Gastrocnemius medialis (tissue), 4 donors: ENCODE measurements at regions not wholly inside any gene's neighbourhood (a gene's known extent, or its start where the extent isn't known, plus 50 kb on each side); places are given as distances from the start of the nearest gene placed in this dataset.

Source experiments
- ATAC-seq, 2 donors: fragments of 150-250 bp; one replicate each; pipeline ENCODE4 v1.9.1; 2016
- DNase-seq, 2 donors: peaks; one replicate each; pipeline ENCODE4 v3.0.0-alpha.2; 2019
- H3K27ac ChIP-seq, 4 donors: fragments of 200-600 bp; sonication (generic); 1 replicate in 1 of 4; 2 replicates in 3 of 4; pipeline ENCODE4 v1.5.1; 2016 to 2018; ENCODE audit warnings: mild to moderate bottlenecking in 2 of 4, moderate library complexity in 1 of 4
- H3K27me3 ChIP-seq, 3 donors: fragments of 200-600 bp; sonication (generic) in 2 of 3; 1 replicate in 1 of 3; 2 replicates in 2 of 3; pipeline versions ENCODE4 v1.5.1 to v1.6.0; 2016 to 2019; ENCODE audit warnings: mild to moderate bottlenecking in 1 of 3, moderate library complexity in 1 of 3
- H3K36me3 ChIP-seq, 2 donors: fragments of 200-600 bp; sonication (generic) in 1 of 2; one replicate each; pipeline ENCODE4 v1.5.1; 2017 to 2018
- H3K4me1 ChIP-seq, 2 donors: fragments of 200-600 bp; sonication (generic) in 1 of 2; one replicate each; pipeline ENCODE4 v1.5.1; 2016 to 2017; ENCODE audit warnings: mild to moderate bottlenecking in 2 of 2
- H3K4me3 ChIP-seq, 4 donors: fragments of 200-600 bp; sonication (generic) in 3 of 4; 1 replicate in 1 of 4; 2 replicates in 3 of 4; pipeline ENCODE4 v1.5.1; 2016 to 2019; ENCODE audit warnings: mild to moderate bottlenecking in 2 of 4
- H3K9me3 ChIP-seq, 3 donors: fragments of 200-600 bp; sonication (generic) in 2 of 3; 1 replicate in 1 of 3; 2 replicates in 2 of 3; pipeline ENCODE4 v1.5.1; 2016 to 2019
- POLR2A ChIP-seq, 2 donors: fragments of 450-650 bp; IDR thresholded peaks; one replicate each; pipeline ENCODE4 v1.6.1; 2017; ENCODE audit warnings: antibody characterized with exemption in 2 of 2, mild to moderate bottlenecking in 2 of 2, moderate library complexity in 2 of 2
- in situ Hi-C, 4 donors: fragments of 200-750 bp; cut with MboI; loops; one replicate each; pipeline versions ENCODE4 v1.15.0 to v1.8.0; 2017; ENCODE audit warnings: low sequenced_read_pairs in 4 of 4
- intact Hi-C: fragments of 100-400 bp; cut with DNase I; formaldehyde crosslinking; loops from one replicate; pipeline ENCODE4 v1.15.1; 2023; ENCODE audit warnings: low total_unique reads
- TF ChIP-seq, protein P1 (sequence below), 5 experiments: fragments of 450-650 bp in 3 of 5; fragments of 200-600 bp in 2 of 5; sonication (generic) in 2 of 5; IDR thresholded peaks in 4 of 5; conservative IDR thresholded peaks in 1 of 5; 1 replicate in 4 of 5; 2 replicates in 1 of 5; pipeline ENCODE4 v1.5.1; 2016 to 2019; ENCODE audit warnings: antibody characterized with exemption in 5 of 5, mild to moderate bottlenecking in 3 of 5, moderate library complexity in 3 of 5

DNA sequence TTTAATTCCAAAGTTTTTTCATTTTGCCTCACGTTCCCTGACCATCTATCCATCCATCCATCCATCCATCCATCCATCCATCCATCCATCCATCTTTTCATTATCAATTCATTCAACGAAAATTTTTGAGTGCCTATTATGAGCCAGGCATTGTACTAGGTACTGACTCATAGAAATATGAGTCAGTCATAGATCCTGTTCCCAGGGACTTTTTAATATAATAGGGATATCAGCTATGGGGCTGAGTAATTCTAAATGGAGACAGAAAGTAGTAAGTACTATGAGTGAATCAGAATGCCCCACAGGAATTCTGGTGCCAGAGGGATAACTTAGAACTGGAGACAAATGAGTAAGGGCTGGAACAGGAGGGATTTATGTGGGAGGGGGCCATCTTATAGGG, 49.8 kb upstream of the GNG12 start:
- no peak for ATAC-seq

More for the DNA sequence above, 49.8 kb upstream of the GNG12 start:
- DNase-seq: no peak
- in situ Hi-C loops (no loop called here), intact Hi-C loops (no loop called here)
- Histone ChIP-seq H3K4me1 (no peaks in the 10 kb centered on the region), H3K4me3 (no peak overlapping the region), H3K27ac (no peak overlapping the region), H3K36me3 (no peaks in the 10 kb centered on the region), H3K9me3 (no peaks in the 10 kb centered on the region), H3K27me3 (no peaks in the 10 kb centered on the region)
- TF ChIP-seq POLR2A (IDR thresholded peaks at IDR 0.05): no peak
- TF ChIP-seq, protein P1, sequence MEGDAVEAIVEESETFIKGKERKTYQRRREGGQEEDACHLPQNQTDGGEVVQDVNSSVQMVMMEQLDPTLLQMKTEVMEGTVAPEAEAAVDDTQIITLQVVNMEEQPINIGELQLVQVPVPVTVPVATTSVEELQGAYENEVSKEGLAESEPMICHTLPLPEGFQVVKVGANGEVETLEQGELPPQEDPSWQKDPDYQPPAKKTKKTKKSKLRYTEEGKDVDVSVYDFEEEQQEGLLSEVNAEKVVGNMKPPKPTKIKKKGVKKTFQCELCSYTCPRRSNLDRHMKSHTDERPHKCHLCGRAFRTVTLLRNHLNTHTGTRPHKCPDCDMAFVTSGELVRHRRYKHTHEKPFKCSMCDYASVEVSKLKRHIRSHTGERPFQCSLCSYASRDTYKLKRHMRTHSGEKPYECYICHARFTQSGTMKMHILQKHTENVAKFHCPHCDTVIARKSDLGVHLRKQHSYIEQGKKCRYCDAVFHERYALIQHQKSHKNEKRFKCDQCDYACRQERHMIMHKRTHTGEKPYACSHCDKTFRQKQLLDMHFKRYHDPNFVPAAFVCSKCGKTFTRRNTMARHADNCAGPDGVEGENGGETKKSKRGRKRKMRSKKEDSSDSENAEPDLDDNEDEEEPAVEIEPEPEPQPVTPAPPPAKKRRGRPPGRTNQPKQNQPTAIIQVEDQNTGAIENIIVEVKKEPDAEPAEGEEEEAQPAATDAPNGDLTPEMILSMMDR (IDR thresholded peaks at IDR 0.05 in 4 of 5, conservative IDR thresholded peaks at IDR 0.05 in 1 of 5): no peak
